ENCODE measurements at regions not wholly inside any gene's neighbourhood (a gene's known extent, or its start where the extent isn't known, plus 50 kb on each side); places are given as distances from the start of the nearest gene placed in this dataset.

DNA sequence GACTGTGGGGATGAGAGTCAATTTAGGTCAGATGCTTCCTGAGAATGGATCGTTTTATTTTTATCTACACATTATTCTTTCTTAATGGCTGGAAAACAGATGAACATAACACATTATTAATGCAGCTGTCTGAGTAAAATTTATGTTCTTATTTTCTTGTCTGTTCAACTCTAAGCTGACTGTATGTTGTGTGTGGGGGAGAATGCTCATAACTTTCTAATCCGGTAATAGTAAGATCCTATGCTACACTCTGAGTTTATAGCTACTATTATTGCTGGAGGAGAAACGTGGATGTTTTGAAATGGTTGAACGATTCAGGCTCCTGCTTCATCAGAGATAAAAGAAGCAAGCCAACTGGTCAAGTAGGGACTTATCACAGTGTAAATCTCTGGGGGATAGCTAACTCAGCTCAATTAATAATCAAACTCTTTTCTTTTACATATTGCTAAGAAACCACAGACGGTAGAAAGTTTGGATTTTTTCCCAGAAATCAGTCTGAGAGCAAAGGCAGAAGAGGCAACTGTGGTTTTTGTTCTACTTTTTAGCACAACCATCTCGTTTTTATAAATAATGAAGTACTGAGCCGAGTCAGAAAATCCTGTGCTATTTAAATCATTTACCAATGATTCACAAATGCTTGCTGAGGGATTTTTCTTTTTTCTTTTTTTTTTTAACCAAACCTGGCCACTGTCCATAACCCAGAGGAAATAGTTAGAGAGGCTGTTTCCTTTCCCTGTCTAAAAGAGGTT is 265.0 kb upstream of the FAM174A start:
- H3K27ac ChIP-seq: no peak overlapping the region

DNA sequence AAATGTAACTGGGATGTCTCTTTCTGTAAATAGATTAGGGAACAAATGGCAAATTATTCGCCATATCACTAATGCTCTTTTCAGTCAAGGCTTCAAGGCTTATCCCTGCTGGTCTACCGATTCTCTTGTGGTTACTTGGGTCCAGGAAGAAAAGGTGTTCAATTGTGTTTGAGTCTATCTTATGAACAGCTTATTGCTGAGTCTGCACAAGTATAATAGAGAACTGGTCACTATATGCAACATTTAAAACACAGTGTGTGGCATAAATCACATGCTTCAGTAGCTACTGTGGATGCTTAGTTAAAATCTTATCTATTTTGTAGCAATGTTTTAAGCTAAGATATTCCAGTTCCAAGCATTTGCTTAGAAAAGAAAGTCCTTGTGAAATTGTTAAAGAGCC is 274.2 kb upstream of the FAM174A start:
- no peak for TF ChIP-seq ZFX (IDR thresholded peaks at IDR 0.05; ENCODE audit: borderline replicate concordance)
- TF ChIP-seq, protein P1, sequence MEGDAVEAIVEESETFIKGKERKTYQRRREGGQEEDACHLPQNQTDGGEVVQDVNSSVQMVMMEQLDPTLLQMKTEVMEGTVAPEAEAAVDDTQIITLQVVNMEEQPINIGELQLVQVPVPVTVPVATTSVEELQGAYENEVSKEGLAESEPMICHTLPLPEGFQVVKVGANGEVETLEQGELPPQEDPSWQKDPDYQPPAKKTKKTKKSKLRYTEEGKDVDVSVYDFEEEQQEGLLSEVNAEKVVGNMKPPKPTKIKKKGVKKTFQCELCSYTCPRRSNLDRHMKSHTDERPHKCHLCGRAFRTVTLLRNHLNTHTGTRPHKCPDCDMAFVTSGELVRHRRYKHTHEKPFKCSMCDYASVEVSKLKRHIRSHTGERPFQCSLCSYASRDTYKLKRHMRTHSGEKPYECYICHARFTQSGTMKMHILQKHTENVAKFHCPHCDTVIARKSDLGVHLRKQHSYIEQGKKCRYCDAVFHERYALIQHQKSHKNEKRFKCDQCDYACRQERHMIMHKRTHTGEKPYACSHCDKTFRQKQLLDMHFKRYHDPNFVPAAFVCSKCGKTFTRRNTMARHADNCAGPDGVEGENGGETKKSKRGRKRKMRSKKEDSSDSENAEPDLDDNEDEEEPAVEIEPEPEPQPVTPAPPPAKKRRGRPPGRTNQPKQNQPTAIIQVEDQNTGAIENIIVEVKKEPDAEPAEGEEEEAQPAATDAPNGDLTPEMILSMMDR (IDR thresholded peaks at IDR 0.05): no peak
- H3K27ac ChIP-seq: no peak overlapping the region

More for the DNA sequence above, 265.0 kb upstream of the FAM174A start:
- TF ChIP-seq, protein P1 (IDR thresholded peaks at IDR 0.05): no peak
- no peak for TF ChIP-seq ZFX (IDR thresholded peaks at IDR 0.05; ENCODE audit: borderline replicate concordance)

- no peak overlapping the region for H3K27ac ChIP-seq
- TF ChIP-seq ZFX (IDR thresholded peaks at IDR 0.05; ENCODE audit: borderline replicate concordance): no peak
- TF ChIP-seq, protein P1 (IDR thresholded peaks at IDR 0.05): no peak
These were observed 282.2 kb upstream of the FAM174A start for GRCh38 chr5:100252944-100253343.

GRCh38 chr5:100252037-100252436 is 283.1 kb upstream of the FAM174A start:
- no peak for TF ChIP-seq ZFX (IDR thresholded peaks at IDR 0.05; ENCODE audit: borderline replicate concordance)
- TF ChIP-seq, protein P1 (IDR thresholded peaks at IDR 0.05): no peak
- no peak overlapping the region for H3K27ac ChIP-seq

DNA sequence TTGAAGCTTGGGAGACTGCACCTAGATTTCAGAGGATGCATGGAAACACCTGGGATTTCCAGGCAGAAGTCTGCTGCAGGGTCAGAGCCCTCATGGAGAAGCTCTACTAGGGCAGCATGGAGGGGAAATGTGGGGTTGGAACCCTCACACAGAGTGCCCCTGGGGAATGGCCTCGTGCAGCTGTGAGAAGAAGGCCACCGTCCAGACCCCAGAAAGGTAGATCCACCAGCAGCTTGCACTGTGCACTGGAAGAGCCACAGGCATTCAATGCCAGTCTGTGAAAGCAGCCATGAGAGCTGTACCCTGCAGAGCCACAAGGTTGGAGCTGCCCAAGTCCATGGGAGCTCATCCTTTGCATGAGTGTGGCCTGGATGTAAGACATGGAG is 285.3 kb upstream of the FAM174A start:
- H3K27ac ChIP-seq: no peak overlapping the region
- TF ChIP-seq, protein P1 (IDR thresholded peaks at IDR 0.05): no peak
- TF ChIP-seq ZFX (IDR thresholded peaks at IDR 0.05; ENCODE audit: borderline replicate concordance): no peak

GRCh38 chr5:100249211-100249883 is 285.8 kb upstream of the FAM174A start:
- TF ChIP-seq, protein P1 (IDR thresholded peaks at IDR 0.05): no peak
- TF ChIP-seq ZFX (IDR thresholded peaks at IDR 0.05; ENCODE audit: borderline replicate concordance): no peak
- no peak overlapping the region for H3K27ac ChIP-seq

GRCh38 chr5:100232736-100233135 is 302.4 kb upstream of the FAM174A start:
- TF ChIP-seq, protein P1 (IDR thresholded peaks at IDR 0.05): no peak
- TF ChIP-seq ZFX (IDR thresholded peaks at IDR 0.05; ENCODE audit: borderline replicate concordance): no peak
- no peak overlapping the region for H3K27ac ChIP-seq
